HG03103 (cell line): ENCODE measurements at regions not wholly inside any gene's neighbourhood (a gene's known extent, or its start where the extent isn't known, plus 50 kb on each side); places are given as distances from the start of the nearest gene placed in this dataset.

Experiments used
- ATAC-seq: cut with Tn5 transposase; IDR thresholded peaks from one replicate; pipeline ENCODE4 v1.9.1; 2021; ENCODE audit warnings: low read depth; ENCODE audit not compliant: unreplicated experiment

DNA sequence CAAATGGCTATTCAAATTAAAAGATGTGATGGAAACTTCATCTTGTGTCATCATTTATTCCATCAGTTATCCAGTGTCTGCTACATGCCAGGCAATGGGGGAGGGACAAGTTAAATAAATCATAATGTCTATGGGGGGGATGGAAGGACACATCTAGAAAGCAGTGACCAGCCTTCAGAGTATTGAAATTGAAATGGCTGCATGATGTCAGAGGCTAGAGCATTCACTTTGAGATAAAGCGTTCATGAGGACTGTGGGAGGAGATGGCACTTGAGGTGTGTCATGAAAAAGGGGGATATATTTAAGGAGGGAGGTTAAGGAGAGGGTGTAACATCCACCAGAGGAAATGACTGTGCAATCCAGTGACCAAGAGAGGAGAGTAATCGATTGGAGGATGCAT, 50.6 kb downstream of the SLIT2 start:
- no peak for ATAC-seq

DNA sequence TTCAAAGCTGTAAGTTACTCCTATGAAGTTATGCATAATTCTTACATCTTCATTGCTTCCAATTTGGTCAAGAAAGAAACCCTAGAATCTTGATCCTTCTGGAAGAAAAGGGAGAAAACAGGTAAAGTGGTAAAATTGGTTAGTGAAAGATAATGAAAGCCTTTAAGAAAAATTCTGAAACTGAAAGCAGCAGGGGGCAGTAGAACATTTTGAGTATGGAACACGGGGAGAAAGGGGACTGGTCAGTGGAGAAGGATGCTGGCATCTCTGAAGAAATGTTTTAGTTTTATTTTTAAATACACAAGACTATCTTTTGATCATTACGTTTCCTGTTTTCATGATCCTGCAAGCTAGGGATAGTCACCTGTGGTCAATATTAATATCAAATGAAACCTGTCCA, 54.3 kb downstream of the SLIT2 start:
- ATAC-seq = no peak

DNA sequence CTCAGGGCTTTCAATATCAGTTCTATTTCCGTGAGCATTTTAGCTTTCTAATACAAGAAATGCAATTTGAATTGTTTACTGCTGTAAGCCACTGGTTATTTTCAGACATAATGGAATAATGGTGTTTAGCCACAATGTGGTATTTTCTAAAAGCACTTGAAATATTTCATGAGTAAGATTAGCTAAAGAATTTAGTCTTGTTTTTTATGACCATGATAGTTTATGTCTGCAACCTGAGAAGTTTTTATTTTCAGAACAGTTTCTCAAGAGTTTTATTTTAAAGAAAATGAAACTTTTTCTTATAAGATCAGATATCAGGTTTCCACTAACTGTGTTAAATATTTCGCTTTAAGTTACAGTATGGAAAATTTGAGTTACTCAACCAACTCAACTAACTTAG, 60.2 kb downstream of the SLIT2 start:
- ATAC-seq = no peak

DNA sequence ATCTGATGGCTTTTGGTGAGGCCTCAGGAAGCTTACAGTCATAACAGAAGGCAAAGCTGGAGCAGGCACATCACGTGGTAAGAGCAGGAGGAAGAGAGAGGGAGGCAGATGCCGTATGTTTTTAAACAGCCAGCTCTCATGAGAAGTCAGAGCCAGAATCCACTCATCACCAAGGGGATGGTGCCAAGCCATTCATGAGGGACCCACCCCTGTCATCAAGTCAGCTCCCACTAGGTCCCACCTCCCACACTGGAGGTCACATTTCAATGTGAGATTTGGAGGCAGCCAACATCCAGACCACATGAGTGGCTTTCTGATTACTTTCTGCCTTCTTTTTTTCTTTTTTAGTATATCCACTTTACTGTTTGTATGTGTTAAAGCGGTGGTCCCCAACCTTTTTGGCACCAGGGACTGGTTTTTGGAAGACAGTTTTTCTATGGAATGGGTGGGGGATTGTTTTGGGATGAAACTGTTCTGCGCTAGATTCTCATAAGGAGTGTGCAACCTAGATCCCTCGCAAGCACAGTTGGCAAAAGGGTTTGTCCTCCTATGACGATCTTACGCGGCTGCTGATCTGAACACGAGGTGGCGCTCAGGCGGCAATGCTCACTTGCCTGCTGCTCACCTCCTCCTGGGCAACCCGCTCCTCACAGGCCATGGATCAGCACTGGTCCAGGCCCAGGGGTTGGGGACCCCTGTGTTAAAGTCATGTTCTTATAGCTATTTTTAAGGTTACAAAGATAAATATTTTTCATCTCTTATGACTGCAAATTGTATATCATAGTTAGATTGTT, 61.7 kb downstream of the SLIT2 start:
- ATAC-seq = peak; percentile 71

DNA sequence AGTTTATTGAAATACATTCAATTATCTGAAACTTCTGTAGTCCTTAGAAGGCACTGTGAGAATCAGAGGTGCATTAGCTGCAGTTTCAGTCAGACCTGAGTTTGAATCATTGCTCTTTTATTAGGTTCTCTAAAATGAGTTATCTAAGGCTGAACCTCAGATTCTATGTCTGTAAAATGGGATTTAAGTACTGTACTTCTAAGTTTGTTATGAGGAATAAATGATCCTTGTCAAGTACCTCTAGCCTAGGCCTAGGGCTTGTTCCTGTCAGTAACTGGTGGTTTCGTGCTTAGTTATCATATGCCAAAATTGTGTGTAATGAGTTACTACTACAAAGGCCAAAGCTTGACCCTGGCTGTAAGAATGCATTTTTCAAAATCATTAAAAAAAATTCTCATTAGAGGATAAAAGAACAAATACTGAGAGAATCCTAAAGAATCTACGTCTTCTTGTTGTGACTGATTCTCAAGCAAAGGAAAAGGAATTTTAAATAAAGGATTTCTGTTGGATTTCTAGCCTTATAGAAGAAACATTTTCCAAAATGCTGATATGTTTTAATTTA, 65.8 kb downstream of the SLIT2 start:
- ATAC-seq = no peak

DNA sequence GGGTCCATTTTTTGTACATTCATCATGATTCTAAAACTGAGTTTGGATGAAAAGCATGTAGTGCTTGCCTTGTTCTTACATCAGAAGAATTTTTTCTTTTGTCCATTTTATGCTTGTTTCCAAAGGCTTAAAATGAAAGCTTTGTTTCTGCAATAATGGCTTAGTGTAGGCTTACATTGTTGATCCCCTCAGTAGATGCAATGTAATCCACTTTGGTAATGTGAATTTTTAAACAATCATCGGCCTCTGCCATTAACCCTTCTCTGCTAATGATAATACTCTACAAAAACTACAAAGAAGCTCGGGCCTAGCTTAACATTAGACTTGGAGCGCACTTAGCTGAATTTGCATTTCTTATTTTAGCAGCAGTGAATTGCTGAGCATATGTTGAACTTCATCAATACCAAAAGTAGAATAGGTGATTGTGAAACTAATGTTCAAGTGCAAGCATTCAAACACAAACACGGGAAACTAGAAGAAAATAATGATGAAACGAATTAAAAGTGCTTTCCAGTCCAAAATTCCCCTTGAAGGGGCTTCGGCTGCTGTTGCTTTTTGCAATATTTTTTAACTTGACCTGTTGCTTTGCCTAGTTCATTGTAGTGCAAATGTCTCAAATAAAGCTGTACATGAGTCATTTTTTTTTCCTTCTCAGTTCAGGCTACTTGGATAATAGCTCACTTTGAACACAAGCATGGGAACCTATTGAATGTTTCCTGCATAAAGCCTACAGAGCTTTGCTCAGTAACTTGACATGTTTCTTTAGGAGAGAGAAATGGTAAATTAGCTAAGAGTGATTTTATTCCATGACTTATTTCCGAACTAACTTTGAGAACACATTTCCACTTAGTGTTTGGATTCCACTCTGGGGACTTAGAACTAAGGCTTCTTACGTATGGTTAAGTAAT, 66.5 kb downstream of the SLIT2 start:
- ATAC-seq = no peak

DNA sequence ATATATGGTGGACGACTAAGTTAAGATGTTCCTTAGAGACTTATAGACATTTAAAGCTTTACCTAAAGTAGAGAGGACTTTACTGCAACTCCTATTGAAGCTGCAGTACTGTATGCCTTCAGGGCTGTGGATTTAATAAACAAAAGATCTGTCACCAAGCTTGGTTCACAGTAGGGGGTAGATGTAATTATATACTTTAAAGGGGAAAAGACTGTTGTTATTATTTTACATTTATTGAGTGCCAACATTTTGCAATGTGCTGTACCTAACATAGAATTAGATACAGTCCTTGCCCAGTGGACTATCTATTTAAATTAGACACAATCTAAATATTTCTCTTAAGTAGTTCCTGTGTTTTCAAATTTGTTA, 67.2 kb downstream of the SLIT2 start:
- no peak for ATAC-seq

DNA sequence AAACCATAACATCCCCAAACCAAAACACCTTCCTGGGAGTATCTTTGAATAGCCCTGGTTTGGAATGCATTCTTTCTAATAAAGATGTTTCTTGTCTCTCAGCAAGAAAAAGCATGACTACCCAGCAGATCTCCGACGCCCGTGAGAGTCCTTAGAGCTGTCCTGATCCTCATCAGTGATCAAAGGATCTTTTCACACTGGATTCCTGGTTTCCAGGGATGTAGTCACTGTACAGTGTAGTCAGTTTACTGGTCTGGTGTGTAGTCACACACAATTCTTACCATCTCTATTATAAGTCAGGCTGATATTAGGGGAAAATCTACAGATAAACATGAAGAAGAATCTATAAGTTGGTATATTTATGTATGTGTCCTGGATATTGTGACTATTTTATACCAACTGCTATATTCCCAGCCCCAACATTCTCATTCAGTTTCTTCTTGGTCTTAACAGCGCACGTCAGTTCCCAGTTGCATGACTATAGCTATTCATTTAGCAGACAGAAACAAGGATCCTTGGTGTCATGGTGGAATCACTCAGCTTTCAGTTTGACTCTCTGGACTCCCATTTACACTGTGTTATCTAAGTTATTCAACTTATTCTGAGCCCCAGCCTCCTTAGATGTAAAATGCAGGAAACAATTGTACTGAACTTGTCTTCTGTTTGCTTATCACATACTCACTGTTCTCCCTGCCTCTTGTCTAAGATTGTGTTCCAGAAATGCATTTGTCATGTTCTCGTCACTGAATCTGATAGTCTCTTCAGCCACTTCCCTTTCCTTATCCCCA, 68.3 kb downstream of the SLIT2 start:
- ATAC-seq = no peak

DNA sequence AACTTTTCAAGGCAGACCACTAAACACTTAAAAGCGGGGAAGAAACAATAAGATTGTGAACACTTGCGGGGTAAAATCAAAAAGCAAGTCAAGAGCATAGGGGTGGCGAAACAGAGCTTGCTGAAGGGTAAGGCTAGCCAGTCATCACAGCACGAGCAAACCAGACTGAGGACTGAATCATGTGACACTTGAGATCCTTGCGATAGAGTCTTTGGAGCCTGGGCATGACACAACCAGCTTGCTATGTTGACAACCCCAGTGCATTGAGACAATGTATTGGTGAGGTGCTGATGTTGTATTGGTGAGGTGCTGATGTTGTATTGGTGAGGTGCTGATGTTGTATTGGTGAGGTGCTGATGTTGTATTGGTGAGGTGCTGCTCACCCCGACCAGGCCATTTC, 72.3 kb downstream of the SLIT2 start:
- no peak for ATAC-seq

DNA sequence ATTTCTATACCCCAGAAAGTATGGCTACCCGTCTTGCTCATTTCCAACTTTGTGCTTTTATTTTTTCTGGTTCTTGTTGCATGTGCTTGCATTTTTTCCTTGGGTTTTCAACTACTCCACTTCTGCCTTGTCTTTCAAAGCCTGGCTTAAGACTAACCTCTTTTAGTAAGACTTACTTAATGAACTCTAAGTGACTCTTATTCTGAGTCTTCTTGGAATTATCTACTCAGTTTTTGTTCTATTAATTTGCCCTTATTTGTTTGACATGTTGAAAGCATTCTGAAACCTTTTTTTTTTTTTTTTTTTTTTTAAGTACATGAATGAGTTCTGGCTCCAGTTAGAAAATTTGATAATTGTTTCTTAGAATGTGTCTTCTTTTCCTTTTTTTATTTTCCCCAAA, 74.8 kb downstream of the SLIT2 start:
- no peak for ATAC-seq

DNA sequence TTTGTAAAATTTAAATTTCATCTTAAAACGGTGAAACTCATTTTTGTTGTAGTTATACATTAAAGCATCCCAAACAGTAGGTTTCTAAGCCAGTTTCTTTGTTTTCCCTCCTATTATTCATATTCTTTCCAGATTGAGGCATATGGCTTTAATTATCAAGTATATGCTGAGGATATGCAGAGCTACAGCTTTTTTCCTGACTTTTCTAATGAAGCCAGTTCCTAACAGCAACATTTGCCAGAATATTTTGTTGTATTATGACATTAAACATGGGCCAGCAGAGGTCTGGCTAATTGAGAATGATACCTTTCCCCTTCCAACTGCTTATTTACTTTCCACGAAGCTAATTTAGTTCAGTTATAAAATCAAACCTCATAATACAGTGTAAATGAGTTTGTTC, 75.3 kb downstream of the SLIT2 start:
- no peak for ATAC-seq

DNA sequence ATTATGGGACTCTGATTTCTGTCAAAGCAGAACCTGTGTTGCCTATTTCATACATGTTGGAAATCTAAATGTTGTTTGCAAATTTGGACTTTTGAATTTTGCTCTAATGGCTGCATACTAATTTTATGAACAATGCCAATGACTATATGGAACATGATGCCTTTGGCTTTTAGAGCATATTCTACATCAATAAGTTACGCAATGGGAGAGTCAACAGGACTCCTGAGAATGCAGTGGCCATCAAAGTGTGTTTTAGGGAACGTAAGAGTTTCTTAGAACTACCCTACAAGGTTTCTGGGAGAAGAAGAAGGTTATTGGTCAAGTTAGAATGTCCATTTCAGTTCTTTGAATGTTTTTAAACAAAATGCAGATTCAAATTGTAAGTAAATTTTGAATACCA, 76.1 kb downstream of the SLIT2 start:
- no peak for ATAC-seq

DNA sequence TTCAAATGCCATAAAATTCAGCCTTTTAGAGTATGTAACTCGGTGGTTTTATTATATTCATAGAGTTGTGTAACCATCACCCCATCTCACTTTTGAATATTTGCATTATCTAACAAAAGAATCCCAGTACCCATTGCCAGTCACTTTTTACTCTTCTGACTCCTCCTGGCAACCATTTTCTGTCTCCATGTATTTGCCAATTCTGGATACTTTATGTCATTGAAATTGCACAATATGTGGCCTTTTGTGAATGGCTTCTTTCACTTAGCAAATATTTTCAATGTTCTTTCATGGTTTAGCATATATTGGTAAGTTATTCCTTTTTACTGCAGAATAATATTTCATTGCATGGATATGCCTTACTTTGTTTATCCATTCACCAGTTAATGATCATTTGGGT, 79.9 kb downstream of the SLIT2 start:
- no peak for ATAC-seq

DNA sequence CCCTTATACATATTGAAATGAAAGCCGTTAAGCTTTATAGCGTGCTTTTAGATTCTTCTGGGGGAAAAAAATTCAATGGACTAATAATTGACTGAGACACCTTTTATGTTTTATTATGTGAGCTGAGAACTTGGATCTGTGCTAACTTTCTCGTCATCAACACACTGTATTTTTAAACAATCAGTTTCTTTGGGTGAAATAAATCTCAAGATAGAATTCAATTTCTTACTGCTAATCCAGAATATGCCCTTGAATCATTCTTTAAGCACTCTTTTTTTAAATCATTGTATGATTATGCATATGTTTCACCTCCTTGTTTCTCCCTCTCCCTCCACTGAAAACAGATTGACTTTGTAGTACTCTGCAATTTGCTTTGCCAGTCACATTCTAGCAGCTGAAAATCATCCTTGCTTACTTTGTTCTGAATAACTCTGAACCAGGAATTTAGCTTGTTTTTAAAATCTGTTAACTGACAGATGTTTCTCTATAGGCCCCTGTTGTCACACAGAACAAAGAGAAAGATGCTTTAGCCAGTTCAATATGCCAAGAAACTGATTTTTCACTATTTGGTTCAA, 81.5 kb downstream of the SLIT2 start:
- no peak for ATAC-seq

DNA sequence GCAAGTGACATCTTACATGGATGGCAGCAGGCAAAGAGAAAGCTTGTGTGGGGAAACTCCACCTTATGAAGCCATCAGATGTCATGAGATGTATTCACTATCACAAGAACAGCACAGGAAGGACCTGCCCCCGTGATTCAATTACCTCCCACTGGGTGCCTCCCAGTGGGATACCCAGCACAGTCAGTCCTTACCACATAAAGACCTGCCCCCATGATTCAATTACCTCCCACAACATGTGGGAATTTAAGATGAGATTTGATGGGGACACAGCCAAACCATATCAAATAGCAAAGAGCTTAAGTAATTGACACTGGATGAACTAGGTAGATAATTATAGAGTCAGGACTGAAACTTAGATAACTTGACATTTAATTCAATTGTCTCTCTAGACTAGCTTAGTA, 85.6 kb downstream of the SLIT2 start:
- ATAC-seq = no peak

DNA sequence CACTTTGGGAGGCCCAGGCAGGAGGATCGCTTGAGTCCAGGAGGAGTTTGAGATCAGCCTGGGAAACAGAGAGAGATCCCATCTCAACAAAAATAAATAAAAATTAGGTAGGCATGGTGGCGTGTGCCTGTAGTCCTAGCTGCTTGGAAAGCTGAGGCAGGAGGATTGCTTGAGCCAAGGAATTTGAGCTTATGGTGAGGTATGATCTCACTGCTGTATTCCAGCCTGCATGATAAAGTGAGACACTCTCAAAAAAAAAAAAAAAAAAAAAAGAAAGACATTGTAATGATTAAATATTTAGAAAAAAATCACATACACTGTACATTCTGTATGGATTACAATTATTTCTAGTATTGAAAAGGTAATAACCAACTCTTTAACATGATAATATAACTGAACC, 87.1 kb downstream of the SLIT2 start:
- ATAC-seq = no peak

DNA sequence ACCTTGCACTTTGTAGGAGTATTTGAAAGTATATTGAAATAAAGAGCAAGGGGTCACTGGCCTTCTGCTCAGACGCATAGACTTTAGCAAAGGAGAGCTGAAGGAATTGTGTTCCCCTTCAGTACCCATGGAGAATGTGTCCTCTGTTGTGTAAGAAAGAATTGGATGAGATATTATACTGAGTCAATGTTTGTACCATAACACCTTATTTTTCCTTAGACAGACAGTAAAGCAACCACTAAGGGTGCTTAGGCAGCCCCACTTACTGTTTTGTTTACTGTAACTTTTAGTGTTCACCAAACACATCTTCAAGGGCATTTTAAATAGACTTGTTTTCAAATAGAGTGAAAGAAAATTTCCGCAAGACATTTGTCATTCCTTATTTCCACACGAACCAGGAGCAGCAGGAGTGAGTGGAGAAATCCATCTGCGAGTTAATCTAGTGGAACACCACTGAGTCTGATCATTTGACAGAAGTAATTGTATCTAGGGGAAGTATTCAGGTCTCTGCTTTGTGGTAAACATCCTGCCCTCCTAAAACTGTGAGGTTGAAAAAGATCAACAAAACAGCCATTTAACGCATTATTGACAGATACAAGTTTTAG, 89.5 kb downstream of the SLIT2 start:
- no peak for ATAC-seq

DNA sequence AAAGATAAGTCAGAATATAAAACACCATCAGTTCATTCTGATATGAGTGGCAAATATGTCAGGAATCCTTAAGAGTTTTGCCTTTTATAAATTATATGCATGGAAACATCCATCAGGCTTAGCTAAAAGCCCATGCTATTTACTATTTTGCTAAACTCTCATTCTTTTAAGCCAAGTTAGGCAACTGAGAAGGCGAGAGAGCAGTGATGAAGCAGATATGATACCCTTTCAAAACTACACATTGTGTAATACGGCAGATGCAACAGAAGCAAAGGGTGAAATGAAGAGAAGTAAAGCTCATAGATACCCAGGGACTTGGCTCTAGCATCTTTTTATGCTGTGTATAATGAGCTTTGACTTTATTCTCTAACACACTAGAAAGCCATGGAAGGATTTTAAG, 95.8 kb downstream of the SLIT2 start:
- ATAC-seq = no peak

DNA sequence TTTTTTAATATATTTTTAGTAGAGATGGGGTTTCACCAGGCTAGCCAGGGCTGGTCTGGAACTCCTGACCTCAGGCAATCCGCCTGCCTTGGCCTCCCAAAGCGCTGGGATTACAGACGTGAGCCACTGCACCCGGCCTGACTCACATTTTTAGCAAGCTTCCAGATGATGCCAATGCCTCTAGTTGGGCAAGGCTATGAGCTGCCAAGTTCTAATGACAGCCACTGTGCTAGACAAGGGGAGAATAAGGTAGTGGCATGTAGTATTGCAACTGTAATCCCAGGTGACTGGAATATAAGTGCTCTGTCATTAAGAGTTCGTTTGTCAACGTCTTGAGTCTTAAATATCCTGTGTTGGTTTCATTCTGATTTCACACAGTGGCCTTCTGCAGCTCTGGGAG, 96.7 kb downstream of the SLIT2 start:
- no peak for ATAC-seq
